ENCODE measurements at regions not wholly inside any gene's neighbourhood (a gene's known extent, or its start where the extent isn't known, plus 50 kb on each side); places are given as distances from the start of the nearest gene placed in this dataset.

DNA sequence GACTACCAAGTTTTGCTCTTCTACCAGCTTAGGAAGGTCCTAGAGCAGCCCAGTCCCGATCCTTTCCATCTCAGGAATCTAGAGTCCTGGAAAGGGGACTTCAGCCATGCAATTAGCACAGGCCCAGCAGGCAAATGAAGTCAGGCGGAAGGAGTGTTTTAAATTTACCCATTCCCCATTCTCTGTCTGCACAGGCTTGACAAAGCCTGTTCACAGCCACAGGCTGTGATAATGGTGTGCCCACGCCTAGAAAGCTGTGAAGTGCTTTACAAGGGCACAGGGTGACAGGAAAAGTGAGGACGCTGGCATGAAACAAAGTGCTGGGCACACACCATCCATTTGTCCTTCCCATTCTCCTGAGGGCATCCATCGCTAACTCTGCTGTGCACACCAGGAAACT is 79.0 kb downstream of the PITPNM2 start:
- TF ChIP-seq POLR2A (IDR thresholded peaks at IDR 0.05; ENCODE audit: low read length), result no peak
- no peak for TF ChIP-seq GATA1 (IDR thresholded peaks at IDR 0.05; ENCODE audit: low read depth, low read length)
